WTC11 (cell line): ENCODE measurements at regions not wholly inside any gene's neighbourhood (a gene's known extent, or its start where the extent isn't known, plus 50 kb on each side); places are given as distances from the start of the nearest gene placed in this dataset.

Experiments used
- ATAC-seq: fragments of 200-7000 bp; cut with Tn5 transposase; 2 replicates; pipeline ENCODE4 v1.10.0; 2021; ENCODE audit warnings: mild to moderate bottlenecking, moderate library complexity
- CTCF ChIA-PET: fragments of 300-600 bp; sonication (Branson Sonifier 250); formaldehyde crosslinking; loops from one replicate; lab custom pipeline; 2021; ENCODE audit warnings: antibody characterized with exemption; lab: Charles Lee
- POLR2A ChIA-PET: fragments of 350-600 bp; sonication (Branson Sonifier 250); formaldehyde crosslinking; loops from one replicate; lab custom pipeline; 2021; ENCODE audit warnings: antibody characterized with exemption; lab: Charles Lee
- DNase-seq: peaks from one replicate; pipeline ENCODE4 v3.0.0; 2021; ENCODE audit warnings: low spot score
- H3K27ac Mint-ChIP-seq: 2 replicates; pipeline ENCODE4 v1.8.0; 2021; ENCODE audit warnings: mixed read lengths
- H3K27me3 Mint-ChIP-seq: 2 replicates; pipeline ENCODE4 v1.8.0; 2021; ENCODE audit warnings: low read depth, mild to moderate bottlenecking, moderate library complexity, mixed read lengths
- H3K36me3 Mint-ChIP-seq: 2 replicates; pipeline ENCODE4 v1.8.0; 2021; ENCODE audit warnings: mixed read lengths
- H3K4me1 Mint-ChIP-seq: 2 replicates; pipeline ENCODE4 v1.8.0; 2022; ENCODE audit warnings: mixed read lengths
- H3K4me3 Mint-ChIP-seq: 2 replicates; pipeline ENCODE4 v1.8.0; 2021; ENCODE audit warnings: mild to moderate bottlenecking, moderate library complexity, mixed read lengths
- H3K9me3 Mint-ChIP-seq: 2 replicates; pipeline ENCODE4 v1.8.0; 2021; ENCODE audit warnings: mixed read lengths
- ELF4 ChIP-seq: sonication (generic); formaldehyde crosslinking; IDR thresholded peaks from 2 replicates; pipeline ENCODE4 v1.8.1; 2022; ENCODE audit warnings: low read depth, mild to moderate bottlenecking, moderate library complexity, missing genetic modification reagents
- ETV6 ChIP-seq: sonication (generic); formaldehyde crosslinking; IDR thresholded peaks from 2 replicates; pipeline ENCODE4 v1.8.1; 2022; ENCODE audit warnings: mild to moderate bottlenecking, missing genetic modification reagents
- KAT7 ChIP-seq: sonication (generic); formaldehyde crosslinking; IDR thresholded peaks from 2 replicates; pipeline ENCODE4 v1.8.1; 2023; ENCODE audit warnings: missing genetic modification reagents, mild to moderate bottlenecking, borderline replicate concordance
- NR3C1 ChIP-seq: sonication (generic); formaldehyde crosslinking; conservative IDR thresholded peaks from 2 replicates; pipeline ENCODE4 v1.8.1; 2023; ENCODE audit warnings: low read depth, mild to moderate bottlenecking, missing genetic modification reagents
- SOX15 ChIP-seq: fragments of 250-450 bp; sonication (Bioruptor Pico); IDR thresholded peaks from 2 replicates; pipeline ENCODE4 v1.9.0; 2021; ENCODE audit warnings: mild to moderate bottlenecking
- TP53 ChIP-seq: sonication (generic); formaldehyde crosslinking; IDR thresholded peaks from 2 replicates; pipeline ENCODE4 v1.8.1; 2023; ENCODE audit warnings: mild to moderate bottlenecking, missing genetic modification reagents
- ZNF232 ChIP-seq: sonication (generic); formaldehyde crosslinking; IDR thresholded peaks from 2 replicates; pipeline ENCODE4 v1.8.0; 2022; ENCODE audit warnings: mild to moderate bottlenecking, missing genetic modification reagents
- TF ChIP-seq, protein P1 (sequence below): sonication (generic); formaldehyde crosslinking; IDR thresholded peaks from 2 replicates; pipeline ENCODE4 v1.8.1; 2022; ENCODE audit warnings: low read depth, mild to moderate bottlenecking, moderate library complexity, missing genetic modification reagents, borderline replicate concordance
- TF ChIP-seq, protein P2 (sequence below): sonication (generic); formaldehyde crosslinking; IDR thresholded peaks from 2 replicates; pipeline ENCODE4 v1.8.1; 2023; ENCODE audit warnings: mild to moderate bottlenecking, missing genetic modification reagents
- TF ChIP-seq, protein P3 (sequence below): sonication (generic); formaldehyde crosslinking; conservative IDR thresholded peaks from 2 replicates; pipeline ENCODE4 v1.8.1; 2023; ENCODE audit warnings: mild to moderate bottlenecking, low read depth, missing genetic modification reagents, moderate library complexity
- TF ChIP-seq, protein P4 (sequence below): sonication (generic); formaldehyde crosslinking; IDR thresholded peaks from 2 replicates; pipeline ENCODE4 v1.8.0; 2023; ENCODE audit warnings: missing genetic modification reagents
- TF ChIP-seq, protein P5 (sequence below): fragments of 250-450 bp; sonication (Bioruptor Pico); IDR thresholded peaks from 2 replicates; pipeline ENCODE4 v1.8.0; 2021; ENCODE audit warnings: mild to moderate bottlenecking
- TF ChIP-seq, protein P6 (sequence below): fragments of 250-450 bp; sonication (Bioruptor Pico); conservative IDR thresholded peaks from 2 replicates; pipeline ENCODE4 v1.9.0; 2021; ENCODE audit warnings: mild to moderate bottlenecking
- TF ChIP-seq, protein P7 (sequence below): sonication (generic); formaldehyde crosslinking; IDR thresholded peaks from 2 replicates; pipeline ENCODE4 v1.8.1; 2022; ENCODE audit warnings: low read depth, missing genetic modification reagents, borderline replicate concordance

DNA sequence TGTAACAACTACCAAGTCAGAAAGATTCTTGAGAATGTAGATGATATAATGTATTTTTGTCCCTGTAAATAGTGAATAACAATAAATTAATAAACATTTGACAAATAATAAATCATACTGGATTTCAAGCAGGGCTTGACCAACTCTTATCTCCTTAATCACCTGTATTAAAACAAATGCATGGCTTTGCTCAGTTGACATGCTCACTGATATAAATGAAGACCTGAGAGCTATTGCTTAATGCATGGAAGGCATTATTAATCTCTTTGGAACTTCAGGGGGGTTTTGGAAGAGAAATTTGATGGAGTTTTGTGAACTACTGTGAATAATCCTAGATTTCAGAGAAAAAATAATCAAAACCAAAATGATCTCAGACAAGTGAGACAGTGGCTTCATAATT, 1420.4 kb upstream of the TENM4 start:
- no peak for TF ChIP-seq ELF4 (CRISPR knock-in tag)
- TF ChIP-seq, protein P1, sequence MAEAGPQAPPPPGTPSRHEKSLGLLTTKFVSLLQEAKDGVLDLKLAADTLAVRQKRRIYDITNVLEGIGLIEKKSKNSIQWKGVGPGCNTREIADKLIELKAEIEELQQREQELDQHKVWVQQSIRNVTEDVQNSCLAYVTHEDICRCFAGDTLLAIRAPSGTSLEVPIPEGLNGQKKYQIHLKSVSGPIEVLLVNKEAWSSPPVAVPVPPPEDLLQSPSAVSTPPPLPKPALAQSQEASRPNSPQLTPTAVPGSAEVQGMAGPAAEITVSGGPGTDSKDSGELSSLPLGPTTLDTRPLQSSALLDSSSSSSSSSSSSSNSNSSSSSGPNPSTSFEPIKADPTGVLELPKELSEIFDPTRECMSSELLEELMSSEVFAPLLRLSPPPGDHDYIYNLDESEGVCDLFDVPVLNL (CRISPR knock-in tag) = no peak
- TF ChIP-seq, protein P2, sequence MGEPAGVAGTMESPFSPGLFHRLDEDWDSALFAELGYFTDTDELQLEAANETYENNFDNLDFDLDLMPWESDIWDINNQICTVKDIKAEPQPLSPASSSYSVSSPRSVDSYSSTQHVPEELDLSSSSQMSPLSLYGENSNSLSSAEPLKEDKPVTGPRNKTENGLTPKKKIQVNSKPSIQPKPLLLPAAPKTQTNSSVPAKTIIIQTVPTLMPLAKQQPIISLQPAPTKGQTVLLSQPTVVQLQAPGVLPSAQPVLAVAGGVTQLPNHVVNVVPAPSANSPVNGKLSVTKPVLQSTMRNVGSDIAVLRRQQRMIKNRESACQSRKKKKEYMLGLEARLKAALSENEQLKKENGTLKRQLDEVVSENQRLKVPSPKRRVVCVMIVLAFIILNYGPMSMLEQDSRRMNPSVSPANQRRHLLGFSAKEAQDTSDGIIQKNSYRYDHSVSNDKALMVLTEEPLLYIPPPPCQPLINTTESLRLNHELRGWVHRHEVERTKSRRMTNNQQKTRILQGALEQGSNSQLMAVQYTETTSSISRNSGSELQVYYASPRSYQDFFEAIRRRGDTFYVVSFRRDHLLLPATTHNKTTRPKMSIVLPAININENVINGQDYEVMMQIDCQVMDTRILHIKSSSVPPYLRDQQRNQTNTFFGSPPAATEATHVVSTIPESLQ (CRISPR knock-in tag) = no peak
- TF ChIP-seq, protein P3, sequence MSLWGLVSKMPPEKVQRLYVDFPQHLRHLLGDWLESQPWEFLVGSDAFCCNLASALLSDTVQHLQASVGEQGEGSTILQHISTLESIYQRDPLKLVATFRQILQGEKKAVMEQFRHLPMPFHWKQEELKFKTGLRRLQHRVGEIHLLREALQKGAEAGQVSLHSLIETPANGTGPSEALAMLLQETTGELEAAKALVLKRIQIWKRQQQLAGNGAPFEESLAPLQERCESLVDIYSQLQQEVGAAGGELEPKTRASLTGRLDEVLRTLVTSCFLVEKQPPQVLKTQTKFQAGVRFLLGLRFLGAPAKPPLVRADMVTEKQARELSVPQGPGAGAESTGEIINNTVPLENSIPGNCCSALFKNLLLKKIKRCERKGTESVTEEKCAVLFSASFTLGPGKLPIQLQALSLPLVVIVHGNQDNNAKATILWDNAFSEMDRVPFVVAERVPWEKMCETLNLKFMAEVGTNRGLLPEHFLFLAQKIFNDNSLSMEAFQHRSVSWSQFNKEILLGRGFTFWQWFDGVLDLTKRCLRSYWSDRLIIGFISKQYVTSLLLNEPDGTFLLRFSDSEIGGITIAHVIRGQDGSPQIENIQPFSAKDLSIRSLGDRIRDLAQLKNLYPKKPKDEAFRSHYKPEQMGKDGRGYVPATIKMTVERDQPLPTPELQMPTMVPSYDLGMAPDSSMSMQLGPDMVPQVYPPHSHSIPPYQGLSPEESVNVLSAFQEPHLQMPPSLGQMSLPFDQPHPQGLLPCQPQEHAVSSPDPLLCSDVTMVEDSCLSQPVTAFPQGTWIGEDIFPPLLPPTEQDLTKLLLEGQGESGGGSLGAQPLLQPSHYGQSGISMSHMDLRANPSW (CRISPR knock-in tag) = no peak
- no peak for TF ChIP-seq SOX15 (CRISPR knock-in tag)
- TF ChIP-seq TP53 = no peak
- no peak for TF ChIP-seq KAT7 (CRISPR knock-in tag)
- no peak for TF ChIP-seq NR3C1 (CRISPR knock-in tag)
- no peak for TF ChIP-seq ETV6 (CRISPR knock-in tag)
- TF ChIP-seq, protein P4, sequence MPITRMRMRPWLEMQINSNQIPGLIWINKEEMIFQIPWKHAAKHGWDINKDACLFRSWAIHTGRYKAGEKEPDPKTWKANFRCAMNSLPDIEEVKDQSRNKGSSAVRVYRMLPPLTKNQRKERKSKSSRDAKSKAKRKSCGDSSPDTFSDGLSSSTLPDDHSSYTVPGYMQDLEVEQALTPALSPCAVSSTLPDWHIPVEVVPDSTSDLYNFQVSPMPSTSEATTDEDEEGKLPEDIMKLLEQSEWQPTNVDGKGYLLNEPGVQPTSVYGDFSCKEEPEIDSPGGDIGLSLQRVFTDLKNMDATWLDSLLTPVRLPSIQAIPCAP (CRISPR knock-in tag) = no peak
- TF ChIP-seq, protein P5, sequence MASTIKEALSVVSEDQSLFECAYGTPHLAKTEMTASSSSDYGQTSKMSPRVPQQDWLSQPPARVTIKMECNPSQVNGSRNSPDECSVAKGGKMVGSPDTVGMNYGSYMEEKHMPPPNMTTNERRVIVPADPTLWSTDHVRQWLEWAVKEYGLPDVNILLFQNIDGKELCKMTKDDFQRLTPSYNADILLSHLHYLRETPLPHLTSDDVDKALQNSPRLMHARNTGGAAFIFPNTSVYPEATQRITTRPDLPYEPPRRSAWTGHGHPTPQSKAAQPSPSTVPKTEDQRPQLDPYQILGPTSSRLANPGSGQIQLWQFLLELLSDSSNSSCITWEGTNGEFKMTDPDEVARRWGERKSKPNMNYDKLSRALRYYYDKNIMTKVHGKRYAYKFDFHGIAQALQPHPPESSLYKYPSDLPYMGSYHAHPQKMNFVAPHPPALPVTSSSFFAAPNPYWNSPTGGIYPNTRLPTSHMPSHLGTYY (CRISPR knock-in tag) = no peak
- TF ChIP-seq, protein P6, sequence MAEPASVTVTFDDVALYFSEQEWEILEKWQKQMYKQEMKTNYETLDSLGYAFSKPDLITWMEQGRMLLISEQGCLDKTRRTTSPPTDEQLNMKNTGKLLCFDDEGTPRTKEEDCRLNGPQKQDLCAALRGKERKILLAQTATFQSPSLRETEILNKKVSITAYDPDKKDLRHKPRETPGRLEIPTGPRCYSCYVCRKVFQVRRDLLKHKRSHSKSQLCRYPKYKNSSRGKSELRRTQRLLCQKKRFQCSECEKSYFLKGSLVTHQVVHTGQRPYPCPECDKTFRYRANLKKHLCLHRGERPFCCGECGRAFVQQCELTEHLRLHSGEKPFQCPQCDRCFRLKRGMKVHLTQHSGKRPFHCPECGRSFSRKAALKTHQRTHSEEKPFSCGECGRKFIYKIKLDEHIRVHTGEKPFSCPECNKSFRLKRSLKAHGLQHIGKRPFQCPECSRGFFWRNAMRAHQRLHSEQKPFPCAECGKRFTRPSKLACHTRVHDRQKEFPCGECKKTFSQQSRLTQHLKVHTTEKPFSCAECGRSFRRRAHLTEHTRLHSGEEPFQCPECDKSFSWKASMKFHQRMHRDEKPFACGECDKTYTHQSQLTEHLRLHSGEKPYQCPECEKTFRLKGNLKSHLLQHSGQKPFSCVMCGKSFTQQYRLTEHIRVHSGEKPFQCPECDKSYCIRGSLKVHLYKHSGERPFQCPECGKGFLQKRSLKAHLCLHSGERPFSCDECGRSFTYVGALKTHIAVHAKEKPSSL (CRISPR knock-in tag) = no peak
- no peak for TF ChIP-seq ZNF232
- TF ChIP-seq, protein P7, sequence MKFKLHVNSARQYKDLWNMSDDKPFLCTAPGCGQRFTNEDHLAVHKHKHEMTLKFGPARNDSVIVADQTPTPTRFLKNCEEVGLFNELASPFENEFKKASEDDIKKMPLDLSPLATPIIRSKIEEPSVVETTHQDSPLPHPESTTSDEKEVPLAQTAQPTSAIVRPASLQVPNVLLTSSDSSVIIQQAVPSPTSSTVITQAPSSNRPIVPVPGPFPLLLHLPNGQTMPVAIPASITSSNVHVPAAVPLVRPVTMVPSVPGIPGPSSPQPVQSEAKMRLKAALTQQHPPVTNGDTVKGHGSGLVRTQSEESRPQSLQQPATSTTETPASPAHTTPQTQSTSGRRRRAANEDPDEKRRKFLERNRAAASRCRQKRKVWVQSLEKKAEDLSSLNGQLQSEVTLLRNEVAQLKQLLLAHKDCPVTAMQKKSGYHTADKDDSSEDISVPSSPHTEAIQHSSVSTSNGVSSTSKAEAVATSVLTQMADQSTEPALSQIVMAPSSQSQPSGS (CRISPR knock-in tag) = no peak
- Mint-ChIP-seq H3K27ac (no peak overlapping the region), H3K9me3 (peaks cover 4% of the 10 kb centered on the region; the same call in 1 of the 2 replicates), H3K27me3 (no peaks in the 10 kb centered on the region), H3K36me3 (no peaks in the 10 kb centered on the region), H3K4me1 (no peaks in the 10 kb centered on the region), H3K4me3 (no peak overlapping the region)
- ChIA-PET CTCF (interaction anchor here (1.0 kb wide), 1 partner anchor 17 kb away, joined by 3 read pairs; no protein-coding TSS in a partner anchor), POLR2A (no interaction called here)
- DNase-seq (no peak), ATAC-seq (no peak)
